GM12891 (cell line): ENCODE measurements at regions not wholly inside any gene's neighbourhood (a gene's known extent, or its start where the extent isn't known, plus 50 kb on each side); places are given as distances from the start of the nearest gene placed in this dataset.

Experiments
- POLR2A ChIP-seq: IDR thresholded peaks from 2 replicates; pipeline ENCODE4 v1.6.1; 2011; ENCODE audit warnings: low read depth, low read length, control low read depth
- POLR2AphosphoS5 ChIP-seq: IDR thresholded peaks from 2 replicates; pipeline ENCODE4 v1.6.1; 2011; ENCODE audit warnings: low read depth, low read length, control low read depth
- POU2F2 ChIP-seq: IDR thresholded peaks from 2 replicates; pipeline ENCODE4 v1.6.1; 2011; ENCODE audit warnings: low read depth, mild to moderate bottlenecking, control low read depth, low read length, moderate library complexity
- SPI1 ChIP-seq: IDR thresholded peaks from 2 replicates; pipeline ENCODE4 v1.6.1; 2011; ENCODE audit warnings: low read depth, low read length, control low read depth
- TAF1 ChIP-seq: IDR thresholded peaks from 2 replicates; pipeline ENCODE4 v1.6.1; 2011; ENCODE audit warnings: low read depth, low read length, control low read depth

DNA sequence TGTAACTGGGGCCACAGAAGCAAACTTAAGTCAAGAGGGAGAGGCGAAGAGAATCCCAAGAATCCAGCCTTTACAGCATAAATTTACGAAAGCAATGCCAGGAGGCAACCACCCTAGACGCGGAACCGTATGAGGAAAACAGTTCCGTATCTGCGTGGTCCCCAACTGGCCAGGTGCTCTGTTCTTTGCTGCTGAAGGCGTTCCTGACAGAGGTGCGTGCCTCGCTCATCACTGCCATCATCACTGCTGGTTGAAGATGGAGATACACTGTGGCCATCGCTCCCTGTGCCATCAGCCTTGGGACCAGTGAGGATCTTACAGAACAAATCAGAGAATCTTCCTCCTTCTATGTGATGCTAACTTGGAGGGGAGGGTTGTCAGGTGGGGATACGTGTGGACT, 270.5 kb upstream of the B3GAT1 start:
- TF ChIP-seq TAF1 (no peak), POLR2A (no peak), POLR2AphosphoS5 (no peak), SPI1 (no peak), POU2F2 (no peak)
